Fibroblast of lung (primary cell): ENCODE measurements at regions not wholly inside any gene's neighbourhood (a gene's known extent, or its start where the extent isn't known, plus 50 kb on each side); places are given as distances from the start of the nearest gene placed in this dataset.

Source experiments
- DNase-seq, 2 donors: peaks; one replicate each; pipeline versions ENCODE4 v3.0.0 to v3.0.0-alpha.2; 2010; ENCODE audit warnings: low read depth in 2 of 2
- H2AFZ ChIP-seq: 2 replicates; pipeline ENCODE4 v1.5.1; 2012; ENCODE audit warnings: low read length, control low read depth, inconsistent platforms
- H3K27ac ChIP-seq: 2 replicates; pipeline ENCODE4 v1.5.1; 2011; ENCODE audit warnings: low read length, control low read depth; ENCODE audit not compliant: insufficient read depth
- H3K27me3 ChIP-seq: 2 replicates; pipeline ENCODE4 v1.5.1; 2011; ENCODE audit warnings: mild to moderate bottlenecking, low read length; ENCODE audit not compliant: control insufficient read depth, insufficient read depth
- H3K36me3 ChIP-seq: 2 replicates; pipeline ENCODE4 v1.5.1; 2011; ENCODE audit warnings: low read length; ENCODE audit not compliant: control insufficient read depth, insufficient read depth
- H3K4me1 ChIP-seq: 2 replicates; pipeline ENCODE4 v1.5.1; 2011; ENCODE audit warnings: low read length; ENCODE audit not compliant: control insufficient read depth, insufficient read depth; ENCODE audit errors: extremely low read depth
- H3K4me2 ChIP-seq: 2 replicates; pipeline ENCODE4 v1.5.1; 2011; ENCODE audit warnings: low read length, control low read depth; ENCODE audit not compliant: insufficient read depth; ENCODE audit errors: extremely low read depth
- H3K4me3 ChIP-seq, 4 experiments: fragments of 200-600 bp in 1 of 4; sonication (generic) in 1 of 4; replicated peaks in 1 of 4; 2 replicates each; pipeline ENCODE4 v1.5.1; 2011 to 2016; ENCODE audit warnings: low read length in 4 of 4, low read depth in 3 of 4, mild to moderate bottlenecking in 3 of 4, control low read depth in 2 of 4, inconsistent platforms in 1 of 4, mixed read lengths in 1 of 4; ENCODE audit not compliant: insufficient read depth in 1 of 4; ENCODE audit errors: control extremely low read depth in 1 of 4
- H3K79me2 ChIP-seq: 2 replicates; pipeline ENCODE4 v1.5.1; 2012; ENCODE audit warnings: mild to moderate bottlenecking, low read length, inconsistent platforms; ENCODE audit not compliant: control insufficient read depth, insufficient read depth
- H3K9ac ChIP-seq: 2 replicates; pipeline ENCODE4 v1.5.1; 2011; ENCODE audit warnings: mild to moderate bottlenecking, low read length, control low read depth; ENCODE audit not compliant: insufficient read depth
- H3K9me3 ChIP-seq: 2 replicates; pipeline ENCODE4 v1.5.1; 2012; ENCODE audit warnings: low read depth, low read length; ENCODE audit not compliant: control insufficient read depth, insufficient read depth
- H4K20me1 ChIP-seq: 2 replicates; pipeline ENCODE4 v1.5.1; 2011; ENCODE audit warnings: low read length; ENCODE audit not compliant: control insufficient read depth, insufficient read depth; ENCODE audit errors: extremely low read depth
- CTCF ChIP-seq, 2 donors: IDR thresholded peaks in 1 of 2; conservative IDR thresholded peaks in 1 of 2; 1 replicate in 1 of 2; 2 replicates in 1 of 2; pipeline ENCODE4 v1.5.1; 2011 to 2012; ENCODE audit warnings: low read length in 2 of 2, control low read depth in 1 of 2, inconsistent platforms in 1 of 2, low read depth in 1 of 2, mild to moderate bottlenecking in 1 of 2
- EZH2 ChIP-seq: IDR thresholded peaks from 2 replicates; pipeline ENCODE4 v1.5.1; 2012; ENCODE audit warnings: low read length, control low read depth, mild to moderate bottlenecking; ENCODE audit errors: missing control alignments

- H4K20me1 ChIP-seq = no peaks in the 10 kb centered on the region
- no peak overlapping the region for H3K9ac ChIP-seq
- H2AFZ ChIP-seq = no peak overlapping the region
- peaks cover 5% of the 10 kb centered on the region for H3K4me1 ChIP-seq
- H3K36me3 ChIP-seq = no peaks in the 10 kb centered on the region
- H3K4me2 ChIP-seq = no peak overlapping the region
- no peaks in the 10 kb centered on the region for H3K79me2 ChIP-seq
- H3K27ac ChIP-seq = no peak overlapping the region
- TF ChIP-seq CTCF (conservative IDR thresholded peaks at IDR 0.05 in 1 of 2, IDR thresholded peaks at IDR 0.05 in 1 of 2; ENCODE audit: low read depth in 1 of 2, low read length in 2 of 2) (no peak), EZH2 (no peak)
- H3K27me3 ChIP-seq = no peaks in the 10 kb centered on the region
- no peaks in the 10 kb centered on the region for H3K9me3 ChIP-seq
- no peak for DNase-seq
- H3K4me3 ChIP-seq = no peak overlapping the region
These were observed 74.4 kb upstream of the STMND1 start for GRCh38 chr6:17027441-17027840.

- H3K4me2 ChIP-seq = no peak overlapping the region
- no peaks in the 10 kb centered on the region for H3K79me2 ChIP-seq
- H2AFZ ChIP-seq = no peak overlapping the region
- no peak overlapping the region for H3K27ac ChIP-seq
- H3K9me3 ChIP-seq = no peaks in the 10 kb centered on the region
- no peak overlapping the region for H3K9ac ChIP-seq
- H3K4me1 ChIP-seq = no peaks in the 10 kb centered on the region
- no peaks in the 10 kb centered on the region for H3K27me3 ChIP-seq
- no peaks in the 10 kb centered on the region for H4K20me1 ChIP-seq
- no peak for TF ChIP-seq EZH2
- TF ChIP-seq CTCF (conservative IDR thresholded peaks at IDR 0.05 in 1 of 2, IDR thresholded peaks at IDR 0.05 in 1 of 2; ENCODE audit: low read depth in 1 of 2, low read length in 2 of 2) = no peak
- H3K4me3 ChIP-seq = no peak overlapping the region
- no peaks in the 10 kb centered on the region for H3K36me3 ChIP-seq
- DNase-seq = peak in 1 of 2 donors; percentile 44
These were observed 79.2 kb upstream of the STMND1 start for GRCh38 chr6:17022604-17023003.

GRCh38 chr6:17021539-17021889 is 80.3 kb upstream of the STMND1 start:
- Histone ChIP-seq H3K9me3 (no peaks in the 10 kb centered on the region), H3K27me3 (no peaks in the 10 kb centered on the region), H3K27ac (no peak overlapping the region), H3K79me2 (no peaks in the 10 kb centered on the region), H3K4me1 (no peaks in the 10 kb centered on the region), H3K36me3 (no peaks in the 10 kb centered on the region), H3K4me2 (no peak overlapping the region), H2AFZ (no peak overlapping the region), H4K20me1 (no peaks in the 10 kb centered on the region), H3K4me3 (no peak overlapping the region), H3K9ac (no peak overlapping the region)
- DNase-seq = peak; percentile 77 to 87
- TF ChIP-seq CTCF (conservative IDR thresholded peaks at IDR 0.05 in 1 of 2, IDR thresholded peaks at IDR 0.05 in 1 of 2; ENCODE audit: low read depth in 1 of 2, low read length in 2 of 2) (no peak), EZH2 (no peak)
